Hippocampal formation (tissue), 2 donors: ENCODE measurements at regions not wholly inside any gene's neighbourhood (a gene's known extent, or its start where the extent isn't known, plus 50 kb on each side); places are given as distances from the start of the nearest gene placed in this dataset.
"Not testable (repeated sequence)": the region's sequence is repeated elsewhere in the genome, so short reads cannot be mapped to it uniquely, and the experiment has no call there.

Source experiments
- DNase-seq, 2 donors: peaks; one replicate each; lab custom pipeline; 2025; lab: John Stamatoyannopoulos, UW

- DNase-seq, result no peak
These were observed 434.9 kb upstream of the SLC30A5 start for GRCh38 chr5:68658810-68659372.

- DNase-seq, result no peak
These were observed 433.9 kb upstream of the SLC30A5 start for GRCh38 chr5:68659881-68660280.

GRCh38 chr5:68661237-68661636, 432.6 kb upstream of the SLC30A5 start:
- DNase-seq, result no peak

- no peak for DNase-seq
These were observed 431.0 kb upstream of the SLC30A5 start for GRCh38 chr5:68662804-68663307.

GRCh38 chr5:68669864-68670575, 423.8 kb upstream of the SLC30A5 start:
- no peak for DNase-seq

- no peak for DNase-seq
These were observed 420.6 kb upstream of the SLC30A5 start for GRCh38 chr5:68673106-68673822.

- DNase-seq, result no peak
These were observed 420.0 kb upstream of the SLC30A5 start for GRCh38 chr5:68673823-68674180.

- DNase-seq, result no peak
These were observed 414.8 kb upstream of the SLC30A5 start for GRCh38 chr5:68679041-68679440.

GRCh38 chr5:68680366-68680765, 413.4 kb upstream of the SLC30A5 start:
- DNase-seq, result no peak

GRCh38 chr5:68681929-68682328, 411.9 kb upstream of the SLC30A5 start:
- no peak for DNase-seq

GRCh38 chr5:68682400-68683160, 411.2 kb upstream of the SLC30A5 start:
- no peak for DNase-seq

GRCh38 chr5:68683632-68684036, 410.2 kb upstream of the SLC30A5 start:
- no peak for DNase-seq

- no peak for DNase-seq
These were observed 408.0 kb upstream of the SLC30A5 start for GRCh38 chr5:68685863-68686262.

- no peak for DNase-seq
These were observed 405.3 kb upstream of the SLC30A5 start for GRCh38 chr5:68688547-68688946.

- no peak for DNase-seq
These were observed 404.8 kb upstream of the SLC30A5 start for GRCh38 chr5:68689010-68689409.

GRCh38 chr5:68691874-68692273, 401.9 kb upstream of the SLC30A5 start:
- DNase-seq, result not testable (repeated sequence)

GRCh38 chr5:68698025-68698940, 395.5 kb upstream of the SLC30A5 start:
- no peak for DNase-seq

GRCh38 chr5:68699966-68700365, 393.8 kb upstream of the SLC30A5 start:
- no peak for DNase-seq

- no peak for DNase-seq
These were observed 386.2 kb upstream of the SLC30A5 start for GRCh38 chr5:68707575-68707974.

GRCh38 chr5:68708156-68708841, 385.5 kb upstream of the SLC30A5 start:
- no peak for DNase-seq

- DNase-seq, result no peak
These were observed 385.0 kb upstream of the SLC30A5 start for GRCh38 chr5:68708842-68709170.
